Esophagus squamous epithelium (tissue), 5 donors: ENCODE measurements at regions not wholly inside any gene's neighbourhood (a gene's known extent, or its start where the extent isn't known, plus 50 kb on each side); places are given as distances from the start of the nearest gene placed in this dataset.
A peak's percentile ranks its signal among the peaks of the same experiment; 100 is the strongest.
"Not testable (repeated sequence)": the region's sequence is repeated elsewhere in the genome, so short reads cannot be mapped to it uniquely, and the experiment has no call there.

Source experiments
- DNase-seq: peaks from one replicate; lab custom pipeline; 2025; lab: John Stamatoyannopoulos, UW
- H3K27ac ChIP-seq, 4 donors: fragments of 200-600 bp; sonication (generic); one replicate each; pipeline ENCODE4 v1.5.1; 2016 to 2019; ENCODE audit warnings: mild to moderate bottlenecking in 1 of 4
- H3K27me3 ChIP-seq, 4 donors: fragments of 200-600 bp; sonication (generic); 1 replicate in 3 of 4; 2 replicates in 1 of 4; pipeline versions ENCODE4 v1.5.1 to v1.6.0; 2017 to 2021; ENCODE audit warnings: antibody characterized with exemption in 1 of 4
- H3K36me3 ChIP-seq, 3 donors: fragments of 200-600 bp; sonication (generic); one replicate each; pipeline ENCODE4 v1.5.1; 2016 to 2019
- H3K4me1 ChIP-seq, 3 donors: fragments of 200-600 bp; sonication (generic); one replicate each; pipeline ENCODE4 v1.5.1; 2017 to 2019
- H3K4me3 ChIP-seq, 4 donors: fragments of 200-600 bp; sonication (generic); 1 replicate in 3 of 4; 2 replicates in 1 of 4; pipeline ENCODE4 v1.5.1; 2016 to 2019; ENCODE audit warnings: mild to moderate bottlenecking in 2 of 4, moderate library complexity in 1 of 4
- H3K9me3 ChIP-seq, 3 donors: fragments of 200-600 bp; sonication (generic); one replicate each; pipeline ENCODE4 v1.5.1; 2016 to 2019
- POLR2A ChIP-seq, 4 donors: fragments of 450-650 bp; IDR thresholded peaks; one replicate each; pipeline ENCODE4 v1.6.1; 2017; ENCODE audit warnings: antibody characterized with exemption in 4 of 4, mild to moderate bottlenecking in 4 of 4, moderate library complexity in 3 of 4
- WGBS, 2 donors: methylation state at CpG; one replicate each; pipeline ENCODE4 v1.1.5; 2018; 5-methylcytosine and 5-hydroxymethylcytosine counted together
- intact Hi-C: fragments of 100-400 bp; cut with DNase I; formaldehyde crosslinking; loops from one replicate; pipeline ENCODE4 v1.15.0; 2022
- TF ChIP-seq, protein P1 (sequence below), 6 experiments: fragments of 450-650 bp in 4 of 6; fragments of 200-600 bp in 2 of 6; sonication (generic) in 2 of 6; IDR thresholded peaks; one replicate each; pipeline ENCODE4 v1.5.1; 2016 to 2019; ENCODE audit warnings: antibody characterized with exemption in 6 of 6, mild to moderate bottlenecking in 4 of 6, moderate library complexity in 4 of 6
- donor health status: DM: yes; HTN: yes; CAD: no.

DNA sequence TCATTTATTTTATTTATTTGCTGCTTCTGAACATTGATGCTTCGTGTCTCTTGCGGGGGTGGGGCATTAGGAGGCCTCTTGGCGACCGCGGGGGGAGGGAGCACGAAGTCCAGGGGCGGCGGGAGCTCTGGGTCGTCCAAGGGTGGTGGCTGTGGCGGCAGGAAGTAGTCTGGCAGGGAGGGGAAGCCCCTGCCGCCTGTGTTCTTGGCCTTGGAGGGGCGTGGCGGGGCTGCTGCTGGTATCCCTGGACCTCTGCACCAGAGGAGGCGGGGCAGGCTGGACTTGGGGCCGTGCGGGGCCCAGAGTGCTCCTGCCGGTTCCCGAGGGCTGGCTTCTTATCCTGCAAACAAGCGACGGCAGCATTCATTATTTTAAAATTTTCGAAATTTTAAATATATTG is 70.5 kb upstream of the ABI1 start:
- Histone ChIP-seq H3K9me3 (no peaks in the 10 kb centered on the region), H3K36me3 (no peaks in the 10 kb centered on the region), H3K4me3 (peak overlapping the region in 2 of 4 donors; percentile 15 to 20), H3K4me1 (peaks cover 0 to 9% (median 5%) of the 10 kb centered on the region in 3 donors), H3K27me3 (no peaks in the 10 kb centered on the region), H3K27ac (no peak overlapping the region)
- intact Hi-C loops: no loop called here
- no peak for DNase-seq
- TF ChIP-seq, protein P1, sequence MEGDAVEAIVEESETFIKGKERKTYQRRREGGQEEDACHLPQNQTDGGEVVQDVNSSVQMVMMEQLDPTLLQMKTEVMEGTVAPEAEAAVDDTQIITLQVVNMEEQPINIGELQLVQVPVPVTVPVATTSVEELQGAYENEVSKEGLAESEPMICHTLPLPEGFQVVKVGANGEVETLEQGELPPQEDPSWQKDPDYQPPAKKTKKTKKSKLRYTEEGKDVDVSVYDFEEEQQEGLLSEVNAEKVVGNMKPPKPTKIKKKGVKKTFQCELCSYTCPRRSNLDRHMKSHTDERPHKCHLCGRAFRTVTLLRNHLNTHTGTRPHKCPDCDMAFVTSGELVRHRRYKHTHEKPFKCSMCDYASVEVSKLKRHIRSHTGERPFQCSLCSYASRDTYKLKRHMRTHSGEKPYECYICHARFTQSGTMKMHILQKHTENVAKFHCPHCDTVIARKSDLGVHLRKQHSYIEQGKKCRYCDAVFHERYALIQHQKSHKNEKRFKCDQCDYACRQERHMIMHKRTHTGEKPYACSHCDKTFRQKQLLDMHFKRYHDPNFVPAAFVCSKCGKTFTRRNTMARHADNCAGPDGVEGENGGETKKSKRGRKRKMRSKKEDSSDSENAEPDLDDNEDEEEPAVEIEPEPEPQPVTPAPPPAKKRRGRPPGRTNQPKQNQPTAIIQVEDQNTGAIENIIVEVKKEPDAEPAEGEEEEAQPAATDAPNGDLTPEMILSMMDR (IDR thresholded peaks at IDR 0.05): no peak
- TF ChIP-seq POLR2A (IDR thresholded peaks at IDR 0.05): no peak
- 15 to 19% methylated on average over 8 to 10 of the region's 21 CpGs for WGBS, 2 donors

DNA sequence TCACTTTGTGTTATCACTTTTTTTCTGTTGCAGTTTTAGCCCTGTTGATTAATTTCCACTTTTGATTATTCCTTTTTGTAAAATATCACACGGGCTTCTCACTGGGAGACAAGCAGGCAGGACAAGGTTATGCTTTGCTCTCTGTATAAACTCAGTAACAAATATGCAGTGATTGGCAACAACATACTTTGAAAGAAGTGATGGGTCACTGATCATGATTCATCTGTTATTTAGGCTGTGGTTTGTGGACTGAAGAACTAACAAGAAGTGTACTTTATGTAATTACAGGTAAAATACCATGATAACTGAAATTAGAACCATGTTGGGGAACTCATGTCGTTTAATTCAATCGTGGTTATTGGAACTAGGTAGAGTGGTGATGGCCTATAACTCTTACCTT is 62.1 kb upstream of the ABI1 start:
- 66 to 74% methylated on average over 3 of the region's 3 CpGs for WGBS, 2 donors
- intact Hi-C loops: not testable (repeated sequence)

DNA sequence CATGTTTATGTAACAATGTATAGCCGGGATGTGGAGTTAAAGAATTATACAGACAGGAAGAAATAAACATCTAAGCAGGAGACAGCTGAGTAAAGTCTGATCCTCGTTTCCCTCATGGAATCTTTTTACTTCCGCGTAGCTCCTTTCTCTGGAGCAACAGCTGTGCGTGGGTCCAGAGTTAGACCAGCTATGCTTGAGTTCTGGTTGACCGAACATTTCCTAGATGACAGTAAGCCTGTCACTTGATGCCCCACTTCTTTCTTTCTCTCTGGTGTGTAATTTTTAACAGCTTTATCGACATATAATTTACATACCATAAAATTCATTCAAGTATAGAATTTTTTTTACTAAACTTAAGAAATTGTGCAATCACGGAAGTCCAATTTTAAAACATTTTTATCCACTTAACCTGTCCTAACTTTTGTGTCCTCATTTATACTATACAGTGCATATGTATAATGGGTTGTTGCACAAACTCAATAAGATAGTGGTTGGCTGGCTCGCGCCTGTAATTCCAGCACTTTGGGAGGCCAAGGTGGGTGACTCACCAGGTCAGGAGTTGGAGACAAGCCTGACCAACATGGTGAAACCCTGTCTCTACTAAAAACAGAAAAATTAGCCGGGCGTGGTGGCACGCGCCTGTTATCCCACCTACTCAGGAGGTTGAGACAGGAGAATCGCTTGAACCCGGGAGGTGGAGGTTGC is 58.5 kb upstream of the ABI1 start:
- H3K27me3 ChIP-seq, H3K27ac ChIP-seq, H3K9me3 ChIP-seq, DNase-seq, intact Hi-C loops, H3K4me3 ChIP-seq, H3K36me3 ChIP-seq, H3K4me1 ChIP-seq: not testable (repeated sequence)
- 76 to 82% methylated on average over 15 to 16 of the region's 16 CpGs for WGBS, 2 donors

More for the DNA sequence above, 62.1 kb upstream of the ABI1 start:
- H3K36me3 ChIP-seq, H3K9me3 ChIP-seq, H3K4me1 ChIP-seq, H3K4me3 ChIP-seq, H3K27ac ChIP-seq, H3K27me3 ChIP-seq, DNase-seq: not testable (repeated sequence)

DNA sequence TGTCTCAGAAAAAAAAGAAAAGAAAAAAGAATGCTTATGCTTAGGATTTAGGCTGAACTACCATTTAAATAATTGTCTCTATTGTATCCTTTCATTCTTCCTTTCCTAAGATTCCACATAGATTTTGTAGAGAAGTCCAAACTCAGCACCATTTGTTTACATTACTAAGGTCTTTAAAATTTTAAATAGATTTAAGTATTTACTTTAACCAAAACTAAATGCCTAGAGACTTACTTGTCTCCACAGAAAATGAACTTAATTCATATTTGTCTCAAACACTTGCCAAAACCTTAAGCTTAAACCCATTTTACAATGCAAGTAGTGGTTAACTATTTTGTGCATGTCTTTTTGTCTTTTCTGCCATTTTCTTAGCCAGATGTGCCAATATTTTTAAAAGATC is 54.1 kb upstream of the ABI1 start:
- no peaks in the 10 kb centered on the region for H3K9me3 ChIP-seq
- TF ChIP-seq, protein P1 (IDR thresholded peaks at IDR 0.05): no peak
- TF ChIP-seq POLR2A (IDR thresholded peaks at IDR 0.05): no peak

DNA sequence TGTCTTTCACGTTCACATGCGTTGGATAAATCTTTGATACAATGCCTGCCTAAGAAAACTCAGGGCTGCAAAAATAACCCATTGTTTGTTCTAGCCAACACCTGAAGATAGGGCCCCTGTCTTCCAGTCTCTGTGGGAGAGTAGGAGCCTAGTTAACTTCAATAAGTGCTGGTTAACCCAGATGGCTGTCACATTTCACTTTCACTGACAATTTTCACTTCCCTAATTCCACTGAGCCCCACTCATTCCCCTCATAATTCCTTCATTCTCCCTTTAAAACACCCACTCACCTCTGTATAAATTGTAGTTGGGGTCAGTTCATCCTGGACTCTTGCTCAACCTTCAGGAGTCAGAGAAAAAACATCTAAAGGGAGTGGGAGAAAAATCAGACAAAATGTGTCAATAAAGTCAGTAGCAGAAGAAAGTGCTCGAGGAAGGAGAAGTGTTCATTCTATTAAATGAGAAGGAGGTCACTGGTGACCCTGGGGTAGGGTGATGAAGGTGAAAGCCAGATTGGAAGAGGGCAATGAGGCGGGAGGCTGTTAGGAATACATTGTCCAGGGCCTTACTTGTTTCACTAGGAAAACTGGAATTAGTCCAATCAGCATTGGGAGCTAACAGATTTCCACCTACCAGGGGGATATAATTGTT is 51.2 kb upstream of the ABI1 start:
- 61 to 74% methylated on average over 4 of the region's 4 CpGs for WGBS, 2 donors
- intact Hi-C loops: no loop called here

More for the DNA sequence above, 54.1 kb upstream of the ABI1 start:
- Histone ChIP-seq H3K36me3 (no peaks in the 10 kb centered on the region), H3K27ac (no peak overlapping the region), H3K4me1 (no peaks in the 10 kb centered on the region), H3K4me3 (no peak overlapping the region), H3K27me3 (no peaks in the 10 kb centered on the region)
- intact Hi-C loops: no loop called here
- no peak for DNase-seq

More for the DNA sequence above, 51.2 kb upstream of the ABI1 start:
- Histone ChIP-seq H3K36me3 (no peaks in the 10 kb centered on the region), H3K27ac (no peak overlapping the region), H3K4me3 (no peak overlapping the region), H3K9me3 (no peaks in the 10 kb centered on the region), H3K27me3 (no peaks in the 10 kb centered on the region), H3K4me1 (no peaks in the 10 kb centered on the region)
- TF ChIP-seq POLR2A (IDR thresholded peaks at IDR 0.05): no peak
- TF ChIP-seq, protein P1 (IDR thresholded peaks at IDR 0.05): no peak
- DNase-seq: no peak
